CD4-positive, CD25-positive, alpha-beta regulatory T cell (primary cell): ENCODE measurements at regions not wholly inside any gene's neighbourhood (a gene's known extent, or its start where the extent isn't known, plus 50 kb on each side); places are given as distances from the start of the nearest gene placed in this dataset.
"Not testable (repeated sequence)": the region's sequence is repeated elsewhere in the genome, so short reads cannot be mapped to it uniquely, and the experiment has no call there.

Experiments used
- ATAC-seq, 2 donors: fragments of 150-1000 bp; cut with Tn5 transposase; one replicate each; pipeline ENCODE4 v1.10.0; 2021; ENCODE audit warnings: low read depth in 2 of 2, moderate number of reproducible peaks in 2 of 2, moderate library complexity in 1 of 2
- DNase-seq, 3 donors: peaks; one replicate each; pipeline versions ENCODE4 v3.0.0 to v3.0.0-alpha.2; 2012 to 2022; ENCODE audit warnings: mixed read lengths in 1 of 3
- H3K27ac ChIP-seq: one replicate; pipeline ENCODE4 v1.7.0; 2013; ENCODE audit warnings: mild to moderate bottlenecking, low read length; ENCODE audit not compliant: insufficient read depth, poor library complexity, severe bottlenecking
- H3K27me3 ChIP-seq: one replicate; pipeline ENCODE4 v1.7.0; 2013; ENCODE audit warnings: low read length; ENCODE audit not compliant: control insufficient read depth, insufficient read depth
- H3K36me3 ChIP-seq: one replicate; pipeline ENCODE4 v1.7.0; 2013; ENCODE audit warnings: mild to moderate bottlenecking, low read length, moderate library complexity; ENCODE audit not compliant: control insufficient read depth, insufficient read depth
- H3K4me1 ChIP-seq: 2 replicates; pipeline ENCODE4 v1.7.0; 2013; ENCODE audit warnings: mild to moderate bottlenecking, low read length; ENCODE audit not compliant: insufficient read depth, control insufficient read depth, poor library complexity, severe bottlenecking
- H3K4me3 ChIP-seq: one replicate; pipeline ENCODE4 v1.7.0; 2013; ENCODE audit warnings: low read depth, mild to moderate bottlenecking, low read length, moderate library complexity
- H3K9me3 ChIP-seq, 2 experiments: 1 replicate in 1 of 2; 2 replicates in 1 of 2; pipeline ENCODE4 v1.7.0; 2013; ENCODE audit warnings: low read length in 2 of 2, mild to moderate bottlenecking in 1 of 2, moderate library complexity in 1 of 2; ENCODE audit not compliant: control insufficient read depth in 2 of 2
- H3K27ac Mint-ChIP-seq, 3 donors: one replicate each; pipeline ENCODE4 v1.8.0; 2020 to 2022; ENCODE audit warnings: mild to moderate bottlenecking in 3 of 3, mixed read lengths in 3 of 3, moderate library complexity in 2 of 3
- H3K27me3 Mint-ChIP-seq: one replicate; pipeline ENCODE4 v1.8.0; 2022; ENCODE audit warnings: mild to moderate bottlenecking, mixed read lengths
- H3K36me3 Mint-ChIP-seq: one replicate; pipeline ENCODE4 v1.8.0; 2020; ENCODE audit warnings: mixed read lengths
- H3K4me1 Mint-ChIP-seq, 4 donors: one replicate each; pipeline ENCODE4 v1.8.0; 2020 to 2022; ENCODE audit warnings: mixed read lengths in 4 of 4, mild to moderate bottlenecking in 1 of 4
- H3K4me3 Mint-ChIP-seq, 4 donors: one replicate each; pipeline ENCODE4 v1.8.0; 2020 to 2022; ENCODE audit warnings: mild to moderate bottlenecking in 4 of 4, mixed read lengths in 4 of 4, moderate library complexity in 3 of 4
- H3K9me3 Mint-ChIP-seq, 7 donors: one replicate each; pipeline ENCODE4 v1.8.0; 2020 to 2022; ENCODE audit warnings: mixed read lengths in 7 of 7, mild to moderate bottlenecking in 3 of 7, moderate library complexity in 2 of 7

- Histone ChIP-seq H3K27me3 (no peaks in the 10 kb centered on the region), H3K4me3 (no peak overlapping the region), H3K4me1 (peaks cover 6% of the 10 kb centered on the region), H3K27ac (no peak overlapping the region), H3K36me3 (no peaks in the 10 kb centered on the region), H3K9me3 (no peaks in the 10 kb centered on the region)
- peaks cover 8 to 14% (median 12%) of the 10 kb centered on the region in 4 donors for H3K4me1 Mint-ChIP-seq
- H3K4me3 Mint-ChIP-seq = peak overlapping the region in 1 of 4 donors; percentile 22
- H3K9me3 Mint-ChIP-seq = peaks cover 0 to 6% (median 0%) of the 10 kb centered on the region in 7 donors
- no peaks in the 10 kb centered on the region for H3K36me3 Mint-ChIP-seq
- ATAC-seq (no peak), DNase-seq (no peak)
- no peak overlapping the region for H3K27ac Mint-ChIP-seq
- H3K27me3 Mint-ChIP-seq = peaks cover 12% of the 10 kb centered on the region
Observed at GRCh38 chr5:50575740-50576139, 90.7 kb upstream of the PARP8 start.

- H3K4me1 ChIP-seq = peaks cover 6% of the 10 kb centered on the region
- H3K4me1 Mint-ChIP-seq = peaks cover 8 to 14% (median 12%) of the 10 kb centered on the region in 4 donors
- DNase-seq = no peak
- no peak overlapping the region for H3K4me3 Mint-ChIP-seq
- H3K9me3 ChIP-seq = no peaks in the 10 kb centered on the region
- no peaks in the 10 kb centered on the region for H3K36me3 Mint-ChIP-seq
- no peak overlapping the region for H3K27ac ChIP-seq
- H3K4me3 ChIP-seq = no peak overlapping the region
- no peaks in the 10 kb centered on the region for H3K36me3 ChIP-seq
- peaks cover 12% of the 10 kb centered on the region for H3K27me3 Mint-ChIP-seq
- H3K27ac Mint-ChIP-seq = peak overlapping the region in 1 of 3 donors; percentile 0
- H3K27me3 ChIP-seq = no peaks in the 10 kb centered on the region
- peaks cover 0 to 6% (median 0%) of the 10 kb centered on the region in 7 donors for H3K9me3 Mint-ChIP-seq
- ATAC-seq = no peak
Observed at GRCh38 chr5:50576265-50576664, 90.2 kb upstream of the PARP8 start.

- no peaks in the 10 kb centered on the region for H3K27me3 ChIP-seq
- Mint-ChIP-seq H3K27me3 (peaks cover 12% of the 10 kb centered on the region), H3K4me1 (peaks cover 7 to 14% (median 12%) of the 10 kb centered on the region in 4 donors), H3K4me3 (peak overlapping the region in 1 of 4 donors; percentile 54), H3K9me3 (peaks cover 0 to 6% (median 0%) of the 10 kb centered on the region in 7 donors), H3K27ac (peak overlapping the region in 1 of 3 donors; percentile 0), H3K36me3 (no peaks in the 10 kb centered on the region)
- ATAC-seq (no peak), DNase-seq (no peak)
- H3K9me3 ChIP-seq = no peaks in the 10 kb centered on the region
- H3K4me3 ChIP-seq = no peak overlapping the region
- peaks cover 6% of the 10 kb centered on the region for H3K4me1 ChIP-seq
- no peaks in the 10 kb centered on the region for H3K36me3 ChIP-seq
- H3K27ac ChIP-seq = no peak overlapping the region
Observed at GRCh38 chr5:50576686-50577256, 89.7 kb upstream of the PARP8 start.

- Mint-ChIP-seq H3K9me3 (peaks cover 0 to 6% (median 0%) of the 10 kb centered on the region in 7 donors), H3K4me1 (peaks cover 9 to 13% (median 11%) of the 10 kb centered on the region in 4 donors), H3K27me3 (peaks cover 12% of the 10 kb centered on the region), H3K4me3 (no peak overlapping the region), H3K27ac (no peak overlapping the region), H3K36me3 (no peaks in the 10 kb centered on the region)
- Histone ChIP-seq H3K27me3 (no peaks in the 10 kb centered on the region), H3K27ac (no peak overlapping the region), H3K9me3 (no peaks in the 10 kb centered on the region), H3K36me3 (no peaks in the 10 kb centered on the region), H3K4me3 (no peak overlapping the region), H3K4me1 (peaks cover 6% of the 10 kb centered on the region)
- DNase-seq (no peak), ATAC-seq (no peak)
Observed at GRCh38 chr5:50580506-50580905, 85.9 kb upstream of the PARP8 start.

- not testable (repeated sequence) for H3K4me1 Mint-ChIP-seq, H3K4me3 ChIP-seq, H3K9me3 Mint-ChIP-seq, H3K9me3 ChIP-seq, H3K36me3 Mint-ChIP-seq, H3K27me3 ChIP-seq, DNase-seq, H3K27ac ChIP-seq, H3K4me1 ChIP-seq, H3K27ac Mint-ChIP-seq, H3K4me3 Mint-ChIP-seq, H3K27me3 Mint-ChIP-seq, ATAC-seq, H3K36me3 ChIP-seq
Observed at GRCh38 chr5:50581845-50582244, 84.6 kb upstream of the PARP8 start.

- DNase-seq (no peak), ATAC-seq (no peak)
- Histone ChIP-seq H3K27me3 (no peaks in the 10 kb centered on the region), H3K4me3 (no peak overlapping the region), H3K36me3 (no peaks in the 10 kb centered on the region), H3K4me1 (no peaks in the 10 kb centered on the region), H3K27ac (no peak overlapping the region), H3K9me3 (no peaks in the 10 kb centered on the region)
- Mint-ChIP-seq H3K27ac (no peak overlapping the region), H3K9me3 (peaks cover 0 to 6% (median 0%) of the 10 kb centered on the region in 7 donors), H3K36me3 (no peaks in the 10 kb centered on the region), H3K27me3 (peaks cover 5% of the 10 kb centered on the region), H3K4me3 (no peak overlapping the region), H3K4me1 (peaks cover 3 to 7% (median 5%) of the 10 kb centered on the region in 4 donors)
Observed at GRCh38 chr5:50582699-50583098, 83.7 kb upstream of the PARP8 start.

- Mint-ChIP-seq H3K4me1 (peaks cover 3 to 7% (median 6%) of the 10 kb centered on the region in 4 donors), H3K27ac (no peak overlapping the region)
Observed at GRCh38 chr5:50583621-50584020, 82.8 kb upstream of the PARP8 start.

GRCh38 chr5:50588471-50588870 lies 78.0 kb upstream of the PARP8 start:
- not testable (repeated sequence) for H3K27ac ChIP-seq, H3K4me3 Mint-ChIP-seq, H3K27me3 ChIP-seq, H3K9me3 Mint-ChIP-seq, DNase-seq, H3K36me3 ChIP-seq, H3K27me3 Mint-ChIP-seq, H3K4me3 ChIP-seq, H3K9me3 ChIP-seq, H3K36me3 Mint-ChIP-seq, ATAC-seq
- peak overlapping the region in 1 of 3 donors; percentile 1 for H3K27ac Mint-ChIP-seq
- H3K4me1 ChIP-seq = peaks cover 31% of the 10 kb centered on the region
- peaks cover 28 to 47% (median 38%) of the 10 kb centered on the region in 4 donors for H3K4me1 Mint-ChIP-seq

More at GRCh38 chr5:50583621-50584020, 82.8 kb upstream of the PARP8 start:
- H3K9me3 Mint-ChIP-seq = peaks cover 0 to 6% (median 0%) of the 10 kb centered on the region in 7 donors
- peaks cover 5% of the 10 kb centered on the region for H3K27me3 Mint-ChIP-seq
- H3K36me3 ChIP-seq = no peaks in the 10 kb centered on the region
- H3K4me3 Mint-ChIP-seq = no peak overlapping the region
- H3K27me3 ChIP-seq = no peaks in the 10 kb centered on the region
- H3K36me3 Mint-ChIP-seq = no peaks in the 10 kb centered on the region
- H3K27ac ChIP-seq = no peak overlapping the region
- DNase-seq = no peak
- H3K4me1 ChIP-seq = no peaks in the 10 kb centered on the region
- H3K9me3 ChIP-seq = no peaks in the 10 kb centered on the region
- ATAC-seq = no peak
- no peak overlapping the region for H3K4me3 ChIP-seq
